ENCODE measurements at regions not wholly inside any gene's neighbourhood (a gene's known extent, or its start where the extent isn't known, plus 50 kb on each side); places are given as distances from the start of the nearest gene placed in this dataset.

DNA sequence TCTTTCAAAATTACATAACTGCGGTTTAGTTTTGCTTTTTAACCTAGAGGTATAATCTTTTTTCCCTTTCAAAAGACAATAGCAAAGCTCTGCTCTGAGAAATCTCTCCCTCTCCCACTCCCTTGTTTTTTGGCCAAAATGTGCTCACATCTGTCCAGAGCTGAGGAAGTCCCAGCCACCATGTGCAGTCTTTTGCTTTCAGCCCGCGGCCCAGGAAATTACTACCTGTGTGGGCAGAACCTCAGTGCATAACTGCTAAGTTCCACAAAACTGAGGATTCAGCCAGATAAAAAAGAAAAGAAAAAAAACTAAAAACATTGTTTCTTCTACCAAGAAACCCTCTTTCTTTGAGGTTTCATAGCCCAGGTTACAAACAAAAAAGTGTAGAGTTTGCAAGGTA, 115.0 kb upstream of the HGF start:
- H3K27me3 ChIP-seq (ENCODE audit: control insufficient read depth in 2 of 2, insufficient read depth in 2 of 2, low read length in 2 of 2): no peaks in the 10 kb centered on the region
- no peak overlapping the region for H3K4me3 ChIP-seq (replicated peaks in 1 of 3; ENCODE audit: low read depth in 2 of 3, low read length in 3 of 3)
- peaks cover 3 to 16% of the 10 kb centered on the region in 2 donors for H3K4me1 ChIP-seq (ENCODE audit: control insufficient read depth in 1 of 2, insufficient read depth in 2 of 2, low read length in 2 of 2)
- H3K9me3 Mint-ChIP-seq: peaks cover 0 to 2% (median 0%) of the 10 kb centered on the region in 7 donors
- H3K9ac ChIP-seq (ENCODE audit: insufficient read depth, low read length, poor library complexity, severe bottlenecking): no peak overlapping the region
- no peak for DNase-seq
- H3K27ac Mint-ChIP-seq: no peak overlapping the region
- no peaks in the 10 kb centered on the region for H3K79me2 ChIP-seq (ENCODE audit: insufficient read depth, low read length)
- H4K20me1 ChIP-seq (ENCODE audit: insufficient read depth, low read length): no peaks in the 10 kb centered on the region
- H3K27me3 Mint-ChIP-seq (ENCODE audit: low read depth in 3 of 3): no peaks in the 10 kb centered on the region
- H3K4me3 Mint-ChIP-seq: no peak overlapping the region
- no peaks in the 10 kb centered on the region for H3K36me3 Mint-ChIP-seq
- intact Hi-C loops (cut with micrococcal nuclease): no loop called here
- H2AFZ ChIP-seq (ENCODE audit: insufficient read depth, low read depth, low read length, poor library complexity, severe bottlenecking): no peak overlapping the region
- no peaks in the 10 kb centered on the region for H3K9me3 ChIP-seq (replicated peaks in 1 of 2; ENCODE audit: control insufficient read depth in 1 of 2, insufficient read depth in 1 of 2, low read length in 2 of 2)
- no peaks in the 10 kb centered on the region for H3K36me3 ChIP-seq (replicated peaks in 1 of 2; ENCODE audit: control insufficient read depth in 1 of 2, insufficient read depth in 2 of 2, low read length in 2 of 2)
- peaks cover 34% of the 10 kb centered on the region for H3K4me1 Mint-ChIP-seq
- 34% methylated on average over 3 of the region's 3 CpGs for WGBS (ENCODE audit: insufficient coverage)
- TF ChIP-seq CTCF (IDR thresholded peaks at IDR 0.05): no peak
- H3K27ac ChIP-seq (ENCODE audit: low read depth in 1 of 2, low read length in 2 of 2): no peak overlapping the region
- no peak overlapping the region for H3K4me2 ChIP-seq (replicated peaks; ENCODE audit: extremely low read depth, low read length, poor library complexity, severe bottlenecking)

- no peaks in the 10 kb centered on the region for H3K36me3 ChIP-seq (replicated peaks in 1 of 2; ENCODE audit: control insufficient read depth in 1 of 2, insufficient read depth in 2 of 2, low read length in 2 of 2)
- no peaks in the 10 kb centered on the region for H4K20me1 ChIP-seq (ENCODE audit: insufficient read depth, low read length)
- intact Hi-C loops (cut with micrococcal nuclease): no loop called here
Observed at GRCh38 chr7:81883801-81884393, 114.0 kb upstream of the HGF start.

More at GRCh38 chr7:81883801-81884393, 114.0 kb upstream of the HGF start:
- Histone ChIP-seq H3K4me2 (replicated peaks; ENCODE audit: extremely low read depth, low read length, poor library complexity, severe bottlenecking) (no peak overlapping the region), H3K4me1 (ENCODE audit: control insufficient read depth in 1 of 2, insufficient read depth in 2 of 2, low read length in 2 of 2) (peaks cover 3 to 16% of the 10 kb centered on the region in 2 donors), H2AFZ (ENCODE audit: insufficient read depth, low read depth, low read length, poor library complexity, severe bottlenecking) (peak overlapping the region; percentile 32), H3K27ac (ENCODE audit: low read depth in 1 of 2, low read length in 2 of 2) (no peak overlapping the region), H3K9ac (ENCODE audit: insufficient read depth, low read length, poor library complexity, severe bottlenecking) (no peak overlapping the region), H3K79me2 (ENCODE audit: insufficient read depth, low read length) (no peaks in the 10 kb centered on the region), H3K4me3 (replicated peaks in 1 of 3; ENCODE audit: low read depth in 2 of 3, low read length in 3 of 3) (no peak overlapping the region), H3K9me3 (replicated peaks in 1 of 2; ENCODE audit: control insufficient read depth in 1 of 2, insufficient read depth in 1 of 2, low read length in 2 of 2) (no peaks in the 10 kb centered on the region), H3K27me3 (ENCODE audit: control insufficient read depth in 2 of 2, insufficient read depth in 2 of 2, low read length in 2 of 2) (no peaks in the 10 kb centered on the region)
- no peaks in the 10 kb centered on the region for H3K36me3 Mint-ChIP-seq
- H3K27me3 Mint-ChIP-seq (ENCODE audit: low read depth in 3 of 3): no peaks in the 10 kb centered on the region
- peaks cover 0 to 2% (median 0%) of the 10 kb centered on the region in 7 donors for H3K9me3 Mint-ChIP-seq
- no peak for DNase-seq
- H3K4me3 Mint-ChIP-seq: no peak overlapping the region
- peak overlapping the region in 1 of 7 donors; percentile 22 for H3K27ac Mint-ChIP-seq
- H3K4me1 Mint-ChIP-seq: peaks cover 33% of the 10 kb centered on the region
- no peak for TF ChIP-seq CTCF (IDR thresholded peaks at IDR 0.05)
- 100% methylated on average over 1 of the region's 7 CpGs for WGBS (ENCODE audit: insufficient coverage)
